Coronary artery (tissue), 2 donors: ENCODE measurements at regions not wholly inside any gene's neighbourhood (a gene's known extent, or its start where the extent isn't known, plus 50 kb on each side); places are given as distances from the start of the nearest gene placed in this dataset.
"Not testable (repeated sequence)": the region's sequence is repeated elsewhere in the genome, so short reads cannot be mapped to it uniquely, and the experiment has no call there.

Experiments
- DNase-seq: peaks from one replicate; pipeline ENCODE4 v3.0.0-alpha.2; 2017; ENCODE audit warnings: low spot score
- H3K27ac ChIP-seq, 2 donors: fragments of 200-600 bp; sonication (generic); one replicate each; pipeline ENCODE4 v1.5.1; 2016 to 2019
- H3K4me3 ChIP-seq: fragments of 200-600 bp; sonication (generic); 2 replicates; pipeline ENCODE4 v1.5.1; 2016; ENCODE audit warnings: mild to moderate bottlenecking, moderate library complexity
- TF ChIP-seq, protein P1 (sequence below): fragments of 200-600 bp; sonication (generic); IDR thresholded peaks from one replicate; pipeline ENCODE4 v1.5.1; 2019; ENCODE audit warnings: antibody characterized with exemption

DNA sequence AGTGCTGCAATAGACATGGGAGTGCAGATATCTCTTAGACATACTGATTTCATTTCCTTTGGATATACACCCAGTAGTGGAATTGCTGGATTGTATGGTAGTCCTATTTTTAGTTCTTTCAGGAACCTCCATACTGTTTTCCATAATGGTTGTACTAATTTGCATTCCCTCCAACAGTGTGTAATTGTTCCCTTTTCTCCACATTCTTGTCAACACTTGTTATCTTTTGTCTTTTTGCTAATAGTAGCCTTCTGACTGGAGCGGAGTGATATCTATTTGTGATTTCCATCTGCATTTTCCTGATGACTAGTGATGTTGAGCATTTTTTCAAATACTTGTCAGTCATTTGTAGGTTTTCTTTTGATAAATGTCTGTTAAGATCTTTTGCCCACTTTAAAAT, 128.9 kb downstream of the CTNND1 start:
- TF ChIP-seq, protein P1, sequence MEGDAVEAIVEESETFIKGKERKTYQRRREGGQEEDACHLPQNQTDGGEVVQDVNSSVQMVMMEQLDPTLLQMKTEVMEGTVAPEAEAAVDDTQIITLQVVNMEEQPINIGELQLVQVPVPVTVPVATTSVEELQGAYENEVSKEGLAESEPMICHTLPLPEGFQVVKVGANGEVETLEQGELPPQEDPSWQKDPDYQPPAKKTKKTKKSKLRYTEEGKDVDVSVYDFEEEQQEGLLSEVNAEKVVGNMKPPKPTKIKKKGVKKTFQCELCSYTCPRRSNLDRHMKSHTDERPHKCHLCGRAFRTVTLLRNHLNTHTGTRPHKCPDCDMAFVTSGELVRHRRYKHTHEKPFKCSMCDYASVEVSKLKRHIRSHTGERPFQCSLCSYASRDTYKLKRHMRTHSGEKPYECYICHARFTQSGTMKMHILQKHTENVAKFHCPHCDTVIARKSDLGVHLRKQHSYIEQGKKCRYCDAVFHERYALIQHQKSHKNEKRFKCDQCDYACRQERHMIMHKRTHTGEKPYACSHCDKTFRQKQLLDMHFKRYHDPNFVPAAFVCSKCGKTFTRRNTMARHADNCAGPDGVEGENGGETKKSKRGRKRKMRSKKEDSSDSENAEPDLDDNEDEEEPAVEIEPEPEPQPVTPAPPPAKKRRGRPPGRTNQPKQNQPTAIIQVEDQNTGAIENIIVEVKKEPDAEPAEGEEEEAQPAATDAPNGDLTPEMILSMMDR = no peak
- no peak overlapping the region for H3K4me3 ChIP-seq

DNA sequence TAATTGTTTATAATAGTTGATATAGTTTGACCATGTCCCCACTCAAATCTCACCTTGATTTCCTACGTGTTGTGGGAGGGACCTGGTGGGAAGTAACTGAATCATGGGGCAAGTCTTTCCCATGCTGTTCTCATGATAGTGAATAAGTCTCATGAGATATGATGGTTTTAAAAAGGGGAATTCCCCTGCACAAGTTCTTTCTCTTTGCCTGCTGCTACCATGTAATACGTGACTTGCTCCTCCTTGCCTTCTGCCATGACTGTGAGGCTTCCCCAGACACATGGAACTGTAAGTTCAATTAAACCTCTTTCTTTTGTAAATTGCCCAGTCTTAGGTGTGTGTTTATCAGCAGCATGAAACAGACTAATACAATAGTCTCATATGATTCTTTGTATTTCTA, 130.5 kb upstream of the OR9Q1 start:
- DNase-seq, H3K27ac ChIP-seq: not testable (repeated sequence)

More for the DNA sequence above, 128.9 kb downstream of the CTNND1 start:
- H3K27ac ChIP-seq = no peak overlapping the region
- DNase-seq = no peak

DNA sequence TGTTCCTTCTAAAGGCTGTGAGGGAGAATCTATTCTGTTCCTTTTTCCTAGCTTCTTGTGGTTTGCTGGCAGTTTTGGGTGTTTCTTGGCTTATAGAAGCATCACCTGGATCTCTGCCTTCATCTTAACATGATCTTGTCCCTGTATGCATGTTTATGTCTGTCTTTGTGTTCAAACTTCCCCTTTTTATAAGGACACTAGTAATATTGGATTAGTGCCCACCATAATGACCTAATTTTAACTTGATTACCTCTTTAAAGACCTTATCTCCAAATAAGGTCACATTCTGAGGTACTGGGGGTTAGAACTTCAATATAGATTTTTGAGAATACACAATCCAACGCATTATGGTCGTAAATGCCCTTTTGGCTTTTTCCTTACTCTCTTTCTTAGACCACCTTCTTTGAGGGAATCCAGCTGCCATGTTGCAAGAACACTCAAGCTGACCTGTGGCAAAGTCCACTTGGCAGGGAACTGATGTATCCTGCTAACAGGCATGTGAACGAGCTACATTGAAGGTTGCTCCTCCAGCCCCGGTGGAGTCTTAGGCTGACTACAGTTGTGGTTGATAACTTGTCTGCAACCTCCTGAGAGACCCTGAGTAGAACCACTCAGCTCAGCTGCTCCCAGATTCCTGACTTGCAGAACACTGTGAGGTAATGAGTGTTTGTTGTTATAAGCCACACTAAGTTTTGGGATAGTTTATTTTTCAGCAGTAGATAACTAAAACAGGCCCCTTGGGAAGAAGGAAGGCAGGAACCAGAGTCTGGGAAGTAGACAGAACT, 127.1 kb upstream of the OR9Q1 start:
- H3K4me3 ChIP-seq = no peak overlapping the region
- DNase-seq = no peak
- no peak overlapping the region for H3K27ac ChIP-seq
- TF ChIP-seq, protein P1 = no peak

More for the DNA sequence above, 130.5 kb upstream of the OR9Q1 start:
- not testable (repeated sequence) for H3K4me3 ChIP-seq

DNA sequence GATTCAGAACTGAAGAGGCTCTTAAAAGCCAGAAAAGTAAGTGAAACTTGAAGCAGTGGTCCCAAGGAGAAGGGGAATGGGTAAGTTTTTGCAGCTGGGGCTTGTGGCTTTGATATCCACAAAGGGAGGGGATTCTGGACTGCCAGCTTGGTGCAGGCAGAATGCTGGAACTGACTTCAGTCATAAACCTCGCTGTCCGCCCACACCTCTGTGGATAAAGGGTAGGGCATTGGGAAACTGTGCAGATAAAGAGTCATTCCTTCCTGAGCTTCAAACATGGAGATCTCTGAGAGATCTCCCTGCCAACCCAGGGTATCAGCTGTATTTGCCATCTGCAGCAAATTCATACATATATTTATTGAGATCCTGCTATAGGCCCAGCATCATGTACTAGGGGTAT, 124.3 kb upstream of the OR9Q1 start:
- no peak for DNase-seq
- Histone ChIP-seq H3K4me3 (no peak overlapping the region), H3K27ac (no peak overlapping the region)
- TF ChIP-seq, protein P1 = no peak

DNA sequence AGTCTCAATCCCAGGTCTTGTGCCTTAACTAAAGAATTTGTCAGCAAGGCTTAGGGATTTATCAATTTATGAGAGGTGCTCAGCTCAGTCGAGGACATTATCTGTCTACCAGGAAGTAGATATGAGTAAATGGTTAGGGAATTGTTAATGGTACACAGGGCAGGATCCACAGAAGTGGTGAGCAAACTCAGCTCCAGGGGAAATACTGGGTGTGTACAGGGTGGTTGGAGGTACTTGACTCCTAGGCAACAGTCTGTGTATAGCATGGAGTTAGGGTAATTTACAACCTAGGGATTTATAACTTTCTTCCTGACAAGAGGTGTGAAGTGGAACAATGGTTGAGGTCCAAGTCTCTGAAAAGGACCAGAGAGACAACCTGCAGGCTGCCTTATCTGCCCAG, 123.4 kb upstream of the OR9Q1 start:
- TF ChIP-seq, protein P1 = no peak
- DNase-seq = no peak
- H3K4me3 ChIP-seq = no peak overlapping the region
- H3K27ac ChIP-seq = no peak overlapping the region

DNA sequence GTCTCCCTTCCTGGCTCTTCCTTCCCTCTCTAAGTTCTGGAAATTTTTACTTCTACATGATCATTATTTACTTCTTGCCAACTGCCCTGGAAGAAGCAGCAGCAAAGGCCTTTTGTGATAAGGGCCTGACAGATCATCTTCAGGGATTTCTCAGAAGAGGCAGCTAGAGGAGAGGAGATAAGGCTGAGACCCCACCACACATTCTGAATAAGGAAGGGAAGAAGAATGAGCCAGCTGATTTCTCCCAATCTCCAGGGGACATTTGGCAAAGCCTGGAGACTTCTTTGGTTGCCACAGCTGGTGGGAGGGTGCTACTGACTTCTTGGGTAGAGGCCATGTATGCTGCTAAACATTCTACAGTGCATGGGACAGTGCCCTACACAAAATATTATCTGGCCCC, 122.4 kb upstream of the OR9Q1 start:
- DNase-seq = no peak
- H3K4me3 ChIP-seq = no peak overlapping the region
- TF ChIP-seq, protein P1 = no peak
- no peak overlapping the region for H3K27ac ChIP-seq

DNA sequence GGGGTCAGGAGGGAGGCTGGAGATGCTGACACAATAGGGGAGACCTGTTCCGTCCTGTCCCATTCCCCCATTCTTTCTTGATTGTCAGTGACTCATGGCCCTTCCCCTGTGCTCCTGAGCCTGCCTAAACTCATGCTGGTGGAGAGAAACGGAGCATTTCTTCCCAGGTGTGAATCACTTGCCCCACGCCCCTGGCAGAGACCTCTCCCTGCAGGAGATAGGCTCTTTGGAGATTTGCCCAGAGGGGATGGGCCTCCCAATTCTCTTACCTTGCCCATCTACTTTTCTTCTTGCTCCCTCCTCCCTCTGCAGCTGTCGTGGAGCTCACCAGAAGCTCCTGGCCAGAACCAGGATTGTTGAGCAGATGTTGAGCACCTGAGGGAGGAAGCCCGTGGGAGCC, 121.9 kb upstream of the OR9Q1 start:
- H3K4me3 ChIP-seq = no peak overlapping the region
- no peak for DNase-seq
- H3K27ac ChIP-seq = no peak overlapping the region
- TF ChIP-seq, protein P1 = no peak
